ENCODE measurements at regions not wholly inside any gene's neighbourhood (a gene's known extent, or its start where the extent isn't known, plus 50 kb on each side); places are given as distances from the start of the nearest gene placed in this dataset.
A peak's percentile ranks its signal among the peaks of the same experiment; 100 is the strongest.
"Not testable (repeated sequence)": the region's sequence is repeated elsewhere in the genome, so short reads cannot be mapped to it uniquely, and the experiment has no call there.

GRCh38 chr10:27388761-27389399 is 115.2 kb upstream of the RAB18 start:
- no peak for DNase-seq

DNA sequence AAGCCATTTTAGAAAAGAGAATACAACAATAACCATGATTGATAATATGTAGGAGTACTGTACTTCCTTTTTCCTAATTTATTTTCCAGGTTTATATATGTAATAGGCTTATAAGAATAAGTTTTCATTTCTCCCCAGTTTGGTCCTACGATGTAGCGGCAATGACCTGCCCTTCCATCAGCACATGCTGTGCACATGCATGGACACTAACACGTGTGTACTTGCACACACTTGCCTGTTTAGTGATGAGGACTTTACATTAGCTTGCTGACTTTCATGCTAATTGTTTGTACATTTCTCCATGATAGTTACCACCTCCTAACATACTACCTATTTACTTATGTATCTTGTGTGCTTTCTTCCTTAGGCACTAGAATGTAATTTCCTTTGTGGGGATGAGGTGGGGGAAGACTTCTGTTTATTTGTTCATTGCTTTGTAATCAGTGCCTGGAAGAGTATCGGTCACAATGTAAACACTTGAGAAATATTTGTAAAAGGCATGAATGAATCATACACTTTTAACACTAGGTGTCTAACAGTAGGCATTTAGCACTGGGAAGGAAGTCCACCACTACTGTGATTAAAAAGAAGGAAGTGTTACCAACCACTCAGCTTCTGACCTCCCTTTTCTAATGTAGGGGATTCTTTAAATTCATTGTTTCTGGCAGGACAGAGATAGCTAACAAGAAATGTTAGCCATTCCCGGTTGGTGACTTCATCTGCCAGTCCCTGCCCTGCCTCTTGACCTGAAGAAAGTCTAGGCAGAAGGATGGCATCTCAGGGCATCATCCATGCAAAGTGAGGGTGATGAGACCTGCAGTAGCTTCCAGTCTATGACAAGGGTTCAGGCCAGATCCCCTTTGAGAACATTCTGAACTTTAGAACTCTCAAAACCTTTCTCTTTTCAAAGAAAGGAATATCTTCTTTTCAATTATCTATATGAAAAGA is 120.2 kb upstream of the RAB18 start:
- no peak for DNase-seq

- DNase-seq = no peak
Measured at GRCh38 chr10:27382176-27382575, 121.9 kb upstream of the RAB18 start.

DNA sequence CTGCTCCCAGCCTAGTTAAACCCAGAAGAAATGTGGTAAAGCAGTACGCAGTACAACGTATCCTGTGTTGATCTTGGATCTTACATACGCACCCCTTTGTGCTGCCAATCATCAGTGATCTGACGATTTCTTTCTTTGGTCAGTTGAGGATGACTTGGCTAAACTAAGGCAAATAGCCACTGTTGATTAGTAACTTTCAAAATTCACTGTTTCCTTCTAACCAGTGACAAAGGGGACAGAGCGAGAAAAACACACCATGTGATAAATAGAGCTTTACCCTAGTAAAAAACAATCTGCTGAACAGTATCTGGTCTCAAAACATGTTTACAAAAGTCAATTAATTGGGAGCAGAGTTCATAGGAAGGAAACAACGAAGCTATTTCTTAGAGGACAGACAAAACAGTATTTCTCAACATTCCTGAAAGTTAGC is 123.2 kb upstream of the RAB18 start:
- no peak for DNase-seq

DNA sequence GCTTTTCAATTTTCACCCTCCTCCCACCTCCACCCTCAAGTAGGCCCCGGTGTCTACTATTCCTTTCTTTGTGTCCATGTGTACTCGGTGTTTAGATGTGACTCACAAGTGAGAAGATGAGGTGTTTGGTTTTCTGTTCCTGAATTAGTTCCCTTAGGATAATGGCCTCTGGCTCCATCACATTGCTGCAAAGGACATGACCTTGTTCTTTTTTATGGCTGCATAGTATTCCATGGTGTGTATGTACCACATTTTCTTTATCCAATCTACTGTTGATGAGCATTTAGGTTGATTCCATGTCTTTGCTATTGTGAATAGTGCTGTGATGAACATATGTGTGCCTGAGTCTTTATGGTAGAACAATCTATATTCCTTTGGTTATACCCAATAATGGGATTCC is 125.1 kb upstream of the RAB18 start:
- not testable (repeated sequence) for DNase-seq

DNA sequence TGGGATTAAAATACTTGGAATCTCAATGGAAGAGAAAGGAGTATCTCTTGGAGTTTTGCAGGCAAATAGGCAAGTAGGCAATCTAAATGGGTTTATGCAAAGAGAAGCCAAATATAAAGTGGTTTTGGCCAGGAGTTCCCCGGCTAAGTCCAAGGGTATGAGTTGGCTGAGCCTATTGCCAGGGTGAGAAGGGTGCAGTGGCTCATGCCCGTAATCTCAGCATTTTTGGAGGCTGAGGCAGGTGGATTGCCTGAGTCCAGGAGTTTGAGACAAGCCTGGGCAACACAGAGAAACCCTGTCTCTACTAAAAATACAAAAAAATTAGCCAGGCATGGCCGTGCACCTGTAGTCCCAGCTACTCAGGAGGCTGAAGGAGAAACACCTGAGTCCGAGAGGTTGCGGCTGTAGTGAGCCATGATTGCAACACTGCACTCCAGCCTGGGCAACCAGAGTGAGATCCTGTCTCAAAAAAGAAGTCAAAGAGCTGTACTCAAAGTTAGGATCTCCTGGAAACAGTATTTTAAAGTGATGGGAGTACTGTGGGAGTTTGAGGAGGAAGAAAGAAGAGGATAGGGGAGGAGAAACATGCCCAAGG is 130.4 kb upstream of the RAB18 start:
- no peak for DNase-seq

DNA sequence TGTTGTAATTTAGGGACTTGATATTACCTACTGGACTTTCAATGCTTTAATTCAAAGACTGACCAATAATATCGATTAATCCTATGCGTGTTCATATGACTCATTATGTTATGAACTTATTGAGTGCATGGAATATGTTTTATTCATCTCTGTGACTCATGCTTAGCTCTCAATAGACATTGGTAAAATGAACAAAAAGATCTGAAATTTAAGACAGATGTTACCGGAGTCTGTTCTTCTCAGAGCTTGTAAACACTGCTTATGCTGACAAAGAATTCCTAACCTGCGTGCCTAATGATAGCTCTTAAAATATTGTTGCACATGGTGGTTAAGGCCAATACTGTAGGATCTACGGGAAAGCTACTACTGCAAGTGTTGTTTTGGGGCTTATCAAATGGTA is 131.5 kb upstream of the ACBD5 start:
- no peak for DNase-seq

GRCh38 chr10:27371375-27371774 is 130.8 kb upstream of the ACBD5 start:
- DNase-seq = not testable (repeated sequence)

DNA sequence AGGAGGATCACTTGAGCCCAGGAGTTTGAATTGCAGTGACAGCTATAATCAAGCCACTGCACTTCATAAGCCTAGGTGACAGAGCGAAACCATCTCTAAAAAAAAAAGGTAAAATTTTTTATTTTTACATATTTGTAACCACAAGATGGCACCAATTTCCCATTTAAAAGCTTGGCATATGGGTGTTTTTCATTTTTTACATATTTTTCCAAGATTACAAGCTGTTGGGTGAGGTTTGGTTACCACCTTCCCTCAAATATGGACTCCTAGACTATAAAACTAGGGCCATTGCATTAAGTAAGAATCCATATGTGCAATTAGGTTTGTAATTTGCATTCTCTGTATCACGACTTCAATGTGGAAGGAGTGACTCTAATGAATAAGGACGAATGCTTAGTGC is 129.3 kb upstream of the ACBD5 start:
- DNase-seq = no peak

DNA sequence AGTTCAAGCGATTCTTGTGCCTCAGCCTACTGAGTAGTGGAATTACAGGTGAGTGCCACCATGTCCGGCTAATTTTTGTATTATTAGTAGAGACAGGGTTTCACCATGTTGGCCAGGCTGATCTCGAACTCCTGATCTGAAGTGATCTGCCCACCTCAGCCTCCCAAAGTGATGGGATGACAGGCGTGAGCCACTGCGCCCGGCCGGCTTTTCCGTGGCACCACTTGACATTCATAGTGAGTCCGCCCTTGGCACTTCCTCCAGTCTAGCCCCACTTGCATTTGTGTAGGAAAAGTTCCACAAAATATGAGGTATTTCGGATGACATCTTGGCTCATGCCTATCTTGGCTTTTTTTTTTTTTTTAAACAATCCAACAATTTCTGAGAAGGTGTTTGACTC is 128.1 kb upstream of the ACBD5 start:
- DNase-seq = no peak

DNA sequence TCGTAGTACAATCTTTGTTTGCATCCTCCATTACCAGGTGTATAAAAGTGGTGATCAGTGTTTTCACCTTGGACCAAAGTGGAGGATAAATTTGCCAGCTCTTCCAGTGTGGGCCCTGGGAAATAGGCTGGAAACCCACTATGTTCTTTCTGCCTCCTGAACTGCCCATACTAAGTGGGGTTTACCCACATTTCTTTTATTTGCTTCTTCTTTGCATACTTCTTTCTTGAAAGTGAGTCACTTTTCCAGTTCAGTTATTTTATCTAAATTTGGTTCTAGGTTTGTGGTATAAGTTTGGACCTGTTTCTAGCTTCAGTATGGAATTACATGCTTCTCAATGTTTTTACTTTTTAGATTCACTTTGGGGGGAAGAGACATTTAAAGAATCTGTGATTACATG is 126.2 kb upstream of the ACBD5 start:
- DNase-seq = no peak

- no peak for DNase-seq
Measured at GRCh38 chr10:27364028-27364427, 123.4 kb upstream of the ACBD5 start.

- DNase-seq = peak; percentile 83
Measured at GRCh38 chr10:27360581-27361172, 120.1 kb upstream of the ACBD5 start.

GRCh38 chr10:27359792-27360355 is 119.3 kb upstream of the ACBD5 start:
- DNase-seq = no peak

GRCh38 chr10:27356738-27357137 is 116.1 kb upstream of the ACBD5 start:
- DNase-seq = no peak

GRCh38 chr10:27355918-27356573 is 115.4 kb upstream of the ACBD5 start:
- no peak for DNase-seq

- not testable (repeated sequence) for DNase-seq
Measured at GRCh38 chr10:27354643-27355270, 114.2 kb upstream of the ACBD5 start.

GRCh38 chr10:27354100-27354499 is 113.5 kb upstream of the ACBD5 start:
- not testable (repeated sequence) for DNase-seq

- DNase-seq = no peak
Measured at GRCh38 chr10:27349987-27350386, 109.4 kb upstream of the ACBD5 start.

- not testable (repeated sequence) for DNase-seq
Measured at GRCh38 chr10:27347827-27348207, 107.2 kb upstream of the ACBD5 start.

- DNase-seq = no peak
Measured at GRCh38 chr10:27345455-27345920, 104.9 kb upstream of the ACBD5 start.
